B cell (primary cell): ENCODE measurements at regions not wholly inside any gene's neighbourhood (a gene's known extent, or its start where the extent isn't known, plus 50 kb on each side); places are given as distances from the start of the nearest gene placed in this dataset.
"Not testable (repeated sequence)": the region's sequence is repeated elsewhere in the genome, so short reads cannot be mapped to it uniquely, and the experiment has no call there.

Experiments used
- EZH2 ChIP-seq: IDR thresholded peaks from 2 replicates; pipeline ENCODE4 v1.6.1; 2012; ENCODE audit warnings: borderline replicate concordance, low read depth, mild to moderate bottlenecking, moderate library complexity, low read length; ENCODE audit not compliant: insufficient read depth, poor library complexity, severe bottlenecking
- TF ChIP-seq, protein P1 (sequence below): fragments of 200-600 bp; IDR thresholded peaks from one replicate; pipeline ENCODE4 v1.8.0; 2022; ENCODE audit warnings: antibody characterized with exemption, mild to moderate bottlenecking

- TF ChIP-seq EZH2: not testable (repeated sequence)
- TF ChIP-seq, protein P1, sequence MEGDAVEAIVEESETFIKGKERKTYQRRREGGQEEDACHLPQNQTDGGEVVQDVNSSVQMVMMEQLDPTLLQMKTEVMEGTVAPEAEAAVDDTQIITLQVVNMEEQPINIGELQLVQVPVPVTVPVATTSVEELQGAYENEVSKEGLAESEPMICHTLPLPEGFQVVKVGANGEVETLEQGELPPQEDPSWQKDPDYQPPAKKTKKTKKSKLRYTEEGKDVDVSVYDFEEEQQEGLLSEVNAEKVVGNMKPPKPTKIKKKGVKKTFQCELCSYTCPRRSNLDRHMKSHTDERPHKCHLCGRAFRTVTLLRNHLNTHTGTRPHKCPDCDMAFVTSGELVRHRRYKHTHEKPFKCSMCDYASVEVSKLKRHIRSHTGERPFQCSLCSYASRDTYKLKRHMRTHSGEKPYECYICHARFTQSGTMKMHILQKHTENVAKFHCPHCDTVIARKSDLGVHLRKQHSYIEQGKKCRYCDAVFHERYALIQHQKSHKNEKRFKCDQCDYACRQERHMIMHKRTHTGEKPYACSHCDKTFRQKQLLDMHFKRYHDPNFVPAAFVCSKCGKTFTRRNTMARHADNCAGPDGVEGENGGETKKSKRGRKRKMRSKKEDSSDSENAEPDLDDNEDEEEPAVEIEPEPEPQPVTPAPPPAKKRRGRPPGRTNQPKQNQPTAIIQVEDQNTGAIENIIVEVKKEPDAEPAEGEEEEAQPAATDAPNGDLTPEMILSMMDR: not testable (repeated sequence)
These were observed 416.6 kb upstream of the HTR2C start for GRCh38 chrX:114167276-114167675.
